Body of pancreas (tissue), 4 donors: ENCODE measurements at regions not wholly inside any gene's neighbourhood (a gene's known extent, or its start where the extent isn't known, plus 50 kb on each side); places are given as distances from the start of the nearest gene placed in this dataset.

ENCODE experiments used
- ATAC-seq: fragments of 150-250 bp; one replicate; pipeline ENCODE4 v1.9.1; 2016
- DNase-seq, 4 donors: peaks; one replicate each; pipeline ENCODE4 v3.0.0-alpha.2; 2019
- H3K27ac ChIP-seq, 4 donors: fragments of 200-600 bp; sonication (generic); 1 replicate in 3 of 4; 2 replicates in 1 of 4; pipeline versions ENCODE4 v1.5.1 to v1.6.1; 2016 to 2019; ENCODE audit warnings: mild to moderate bottlenecking in 1 of 4, mixed read lengths in 1 of 4, moderate library complexity in 1 of 4
- H3K27me3 ChIP-seq, 2 donors: fragments of 200-600 bp; sonication (generic); one replicate each; pipeline ENCODE4 v1.6.0; 2016; ENCODE audit warnings: mild to moderate bottlenecking in 1 of 2
- H3K36me3 ChIP-seq, 2 donors: fragments of 200-600 bp; sonication (generic); replicated peaks in 1 of 2; 2 replicates each; pipeline ENCODE4 v1.5.1; 2016; ENCODE audit warnings: low read depth in 2 of 2; ENCODE audit not compliant: insufficient read depth in 1 of 2
- H3K4me1 ChIP-seq: fragments of 200-600 bp; sonication (generic); one replicate; pipeline ENCODE4 v1.6.0; 2016
- H3K4me3 ChIP-seq, 2 donors: fragments of 200-600 bp; sonication (generic); 1 replicate in 1 of 2; 2 replicates in 1 of 2; pipeline ENCODE4 v1.5.1; 2016 to 2019
- H3K9me3 ChIP-seq, 3 donors: fragments of 200-600 bp; sonication (generic); 1 replicate in 2 of 3; 2 replicates in 1 of 3; pipeline ENCODE4 v1.5.1; 2016
- CTCF ChIP-seq, 7 experiments: fragments of 450-650 bp in 4 of 7; fragments of 200-600 bp in 3 of 7; sonication (generic) in 3 of 7; IDR thresholded peaks; one replicate each; pipeline ENCODE4 v1.5.1; 2016 to 2019; ENCODE audit warnings: antibody characterized with exemption in 7 of 7
- POLR2A ChIP-seq, 3 donors: fragments of 450-650 bp; IDR thresholded peaks; one replicate each; pipeline ENCODE4 v1.6.1; 2016; ENCODE audit warnings: antibody characterized with exemption in 3 of 3, mild to moderate bottlenecking in 2 of 3
- WGBS, 2 donors: methylation state at CpG; one replicate each; pipeline ENCODE4 v1.1.5; 2017; 5-methylcytosine and 5-hydroxymethylcytosine counted together
- intact Hi-C: fragments of 100-400 bp; cut with DNase I; formaldehyde crosslinking; loops from one replicate; pipeline ENCODE4 v1.15.1; 2023

DNA sequence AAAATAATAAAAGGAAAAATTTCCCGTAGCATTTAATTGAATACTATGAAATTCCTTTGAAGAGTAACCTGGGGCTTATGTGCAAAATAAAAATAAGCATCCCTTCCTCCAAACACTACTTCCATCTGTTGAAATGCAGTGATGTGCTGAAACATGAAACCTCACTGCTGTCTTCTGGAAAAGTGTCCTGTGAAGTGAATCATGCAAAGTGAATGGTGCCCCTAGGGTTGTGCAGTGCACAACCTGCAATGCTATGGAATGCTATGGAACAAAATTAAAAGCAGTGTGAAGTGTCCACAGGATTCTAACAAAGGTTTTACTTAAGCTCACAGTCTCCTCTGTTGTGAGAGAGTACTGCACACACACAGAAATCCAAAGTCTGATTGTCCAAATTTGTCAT is 480.9 kb downstream of the ETV1 start:
- TF ChIP-seq CTCF (IDR thresholded peaks at IDR 0.05) (no peak), POLR2A (IDR thresholded peaks at IDR 0.05) (no peak)
- DNase-seq (no peak), ATAC-seq (no peak)
- Histone ChIP-seq H3K9me3 (no peaks in the 10 kb centered on the region), H3K27ac (no peak overlapping the region), H3K4me1 (no peaks in the 10 kb centered on the region), H3K27me3 (no peaks in the 10 kb centered on the region), H3K4me3 (no peak overlapping the region), H3K36me3 (no peaks in the 10 kb centered on the region)
- intact Hi-C loops = no loop called here
- WGBS, 2 donors = 38 to 70% methylated on average over 1 of the region's 1 CpG

- no peaks in the 10 kb centered on the region for H3K9me3 ChIP-seq
- intact Hi-C loops = no loop called here
- DNase-seq = no peak
- H3K36me3 ChIP-seq = no peaks in the 10 kb centered on the region
- WGBS, 2 donors = 88 to 97% methylated on average over 1 of the region's 1 CpG
- H3K27ac ChIP-seq = no peak overlapping the region
- no peak overlapping the region for H3K4me3 ChIP-seq
- ATAC-seq = no peak
- H3K27me3 ChIP-seq = no peaks in the 10 kb centered on the region
- no peak for TF ChIP-seq POLR2A (IDR thresholded peaks at IDR 0.05)
- H3K4me1 ChIP-seq = peaks cover 10% of the 10 kb centered on the region
Measured at GRCh38 chr7:13518738-13519137, 470.7 kb downstream of the ETV1 start.

GRCh38 chr7:13524076-13524475 is 465.4 kb downstream of the ETV1 start:
- intact Hi-C loops = no loop called here
- Histone ChIP-seq H3K4me1 (peaks cover 23% of the 10 kb centered on the region), H3K27ac (peak overlapping the region in 3 of 4 donors; percentile 49 to 78 (median 76)), H3K36me3 (no peaks in the 10 kb centered on the region), H3K4me3 (no peak overlapping the region), H3K27me3 (no peaks in the 10 kb centered on the region), H3K9me3 (no peaks in the 10 kb centered on the region)
- DNase-seq (peak in 1 of 4 donors; percentile 6), ATAC-seq (peak; percentile 96)
- TF ChIP-seq POLR2A (IDR thresholded peaks at IDR 0.05) = no peak
- TF ChIP-seq CTCF (IDR thresholded peaks at IDR 0.05) = no peak

- Histone ChIP-seq H3K27ac (no peak overlapping the region), H3K27me3 (no peaks in the 10 kb centered on the region), H3K9me3 (no peaks in the 10 kb centered on the region), H3K4me3 (no peak overlapping the region), H3K36me3 (no peaks in the 10 kb centered on the region), H3K4me1 (no peaks in the 10 kb centered on the region)
- DNase-seq = no peak
- TF ChIP-seq POLR2A (IDR thresholded peaks at IDR 0.05) (no peak), CTCF (IDR thresholded peaks at IDR 0.05) (no peak)
- WGBS, 2 donors = 46 to 51% methylated on average over 5 of the region's 5 CpGs
- ATAC-seq = no peak
- intact Hi-C loops = no loop called here
Measured at GRCh38 chr7:13532028-13532753, 457.3 kb downstream of the ETV1 start.

GRCh38 chr7:13538669-13539068 is 450.8 kb downstream of the ETV1 start:
- Histone ChIP-seq H3K27me3 (no peaks in the 10 kb centered on the region), H3K4me3 (no peak overlapping the region), H3K9me3 (no peaks in the 10 kb centered on the region), H3K27ac (no peak overlapping the region), H3K36me3 (no peaks in the 10 kb centered on the region), H3K4me1 (no peaks in the 10 kb centered on the region)
- ATAC-seq (no peak), DNase-seq (no peak)
- intact Hi-C loops = no loop called here
- TF ChIP-seq CTCF (IDR thresholded peaks at IDR 0.05) (no peak), POLR2A (IDR thresholded peaks at IDR 0.05) (no peak)
- WGBS, 2 donors = 80 to 85% methylated on average over 6 of the region's 6 CpGs
